ENCODE measurements at regions not wholly inside any gene's neighbourhood (a gene's known extent, or its start where the extent isn't known, plus 50 kb on each side); places are given as distances from the start of the nearest gene placed in this dataset.

DNA sequence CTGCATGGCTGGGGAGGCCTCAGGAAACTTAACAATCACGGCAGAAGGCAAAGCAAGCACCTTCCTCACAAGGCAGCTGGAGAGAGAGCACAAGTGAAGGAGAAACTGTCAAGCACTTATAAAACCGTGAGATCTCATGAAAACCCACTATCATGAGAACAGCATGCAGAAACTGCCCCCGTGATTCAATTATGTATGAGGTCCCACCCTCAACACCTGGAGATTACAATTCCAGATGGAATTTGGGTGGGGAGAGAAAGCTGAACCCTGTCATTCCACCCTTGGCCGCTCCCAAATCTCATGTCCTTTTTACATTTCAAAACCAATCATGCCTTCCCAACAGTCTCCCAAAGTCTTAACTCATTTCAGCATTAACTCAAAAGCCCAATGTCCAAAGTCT, 107.2 kb upstream of the ECI2 start:
- Histone ChIP-seq H2AFZ (ENCODE audit: low read depth, low read length) (no peak overlapping the region), H3K9me3 (replicated peaks; ENCODE audit: control insufficient read depth, insufficient read depth, low read depth, low read length) (no peaks in the 10 kb centered on the region), H3K9ac (ENCODE audit: insufficient read depth in 1 of 2, low read depth in 2 of 2, low read length in 2 of 2) (no peak overlapping the region), H3K27me3 (ENCODE audit: control insufficient read depth in 2 of 2, insufficient read depth in 2 of 2, low read length in 2 of 2) (no peaks in the 10 kb centered on the region), H3K27ac (ENCODE audit: extremely low read depth, low read depth, low read length) (no peak overlapping the region), H3K79me2 (ENCODE audit: control insufficient read depth, insufficient read depth, low read length) (no peaks in the 10 kb centered on the region), H3K4me1 (replicated peaks in 1 of 2; ENCODE audit: control insufficient read depth in 2 of 2, insufficient read depth in 2 of 2, low read length in 2 of 2) (no peaks in the 10 kb centered on the region), H3K9me1 (ENCODE audit: control insufficient read depth, insufficient read depth, low read length) (no peaks in the 10 kb centered on the region), H3K36me3 (ENCODE audit: control insufficient read depth, insufficient read depth, low read length) (no peaks in the 10 kb centered on the region), H3K4me2 (ENCODE audit: insufficient read depth, low read length) (no peak overlapping the region), H3K4me3 (no peak overlapping the region), H4K20me1 (replicated peaks; ENCODE audit: control insufficient read depth, insufficient read depth, low read length) (no peaks in the 10 kb centered on the region)
- no peak for ATAC-seq
- BruUV-seq (replicated peaks) = no TSS peak
- intact Hi-C loops (cut with micrococcal nuclease) = no loop called here
- ChIA-PET CTCF (ENCODE audit: low intra/inter-chr PET ratio) (no interaction called here), POLR2A (no interaction called here)
- no peak for TF ChIP-seq SAFB (IDR thresholded peaks at IDR 0.05; ENCODE audit: borderline replicate concordance, low read depth, low read length)
- TF ChIP-seq, protein P1, sequence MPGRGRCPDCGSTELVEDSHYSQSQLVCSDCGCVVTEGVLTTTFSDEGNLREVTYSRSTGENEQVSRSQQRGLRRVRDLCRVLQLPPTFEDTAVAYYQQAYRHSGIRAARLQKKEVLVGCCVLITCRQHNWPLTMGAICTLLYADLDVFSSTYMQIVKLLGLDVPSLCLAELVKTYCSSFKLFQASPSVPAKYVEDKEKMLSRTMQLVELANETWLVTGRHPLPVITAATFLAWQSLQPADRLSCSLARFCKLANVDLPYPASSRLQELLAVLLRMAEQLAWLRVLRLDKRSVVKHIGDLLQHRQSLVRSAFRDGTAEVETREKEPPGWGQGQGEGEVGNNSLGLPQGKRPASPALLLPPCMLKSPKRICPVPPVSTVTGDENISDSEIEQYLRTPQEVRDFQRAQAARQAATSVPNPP (IDR thresholded peaks at IDR 0.05; ENCODE audit: borderline replicate concordance, insufficient read depth, insufficient read length) = no peak
- TF ChIP-seq GTF2A2 (tag; IDR thresholded peaks at IDR 0.05) = no peak
- TF ChIP-seq FOXJ3 (CRISPR knock-in tag; IDR thresholded peaks at IDR 0.05) = no peak
- no peak for TF ChIP-seq TAF15 (IDR thresholded peaks at IDR 0.05; ENCODE audit: low read depth, low read length)
- no peak for TF ChIP-seq ZNF263 (CRISPR knock-in tag; IDR thresholded peaks at IDR 0.05; ENCODE audit: borderline replicate concordance)
- TF ChIP-seq L3MBTL2 (IDR thresholded peaks at IDR 0.05) = no peak
- TF ChIP-seq FOXK2 (conservative IDR thresholded peaks at IDR 0.05 in 1 of 2, IDR thresholded peaks at IDR 0.05 in 1 of 2; ENCODE audit: low read depth in 2 of 2) = no peak
- TF ChIP-seq ZBTB8A (IDR thresholded peaks at IDR 0.05; ENCODE audit: partially characterized antibody) = no peak
- no peak for TF ChIP-seq SIRT6 (IDR thresholded peaks at IDR 0.05; ENCODE audit: low read depth, low read length)
- TF ChIP-seq ZFP30 (CRISPR knock-in tag; IDR thresholded peaks at IDR 0.05; ENCODE audit: borderline replicate concordance) = no peak
- no peak for TF ChIP-seq DIDO1 (tag; IDR thresholded peaks at IDR 0.05; ENCODE audit: low read depth)
- in situ Hi-C loops (cut with MboI) = no loop called here
- no peak for DNase-seq (ENCODE audit: extremely low read depth in 1 of 4, low spot score in 3 of 4)
- 2% methylated on average over 4 of the region's 4 CpGs for WGBS (ENCODE audit: insufficient coverage, low coverage, missing lambda C conversion rate)
- no peak for FAIRE-seq

All from K562 (cell line).